Upper lobe of left lung (tissue), 6 donors: ENCODE measurements at regions not wholly inside any gene's neighbourhood (a gene's known extent, or its start where the extent isn't known, plus 50 kb on each side); places are given as distances from the start of the nearest gene placed in this dataset.

Experiments
- ATAC-seq, 2 donors: fragments of 200-7000 bp; cut with Tn5 transposase; one replicate each; pipeline ENCODE4 v1.9.1; 2022; ENCODE audit warnings: mild to moderate bottlenecking in 2 of 2, moderate library complexity in 2 of 2; ENCODE audit not compliant: low FRiP score in 2 of 2
- DNase-seq, 2 donors: peaks; one replicate each; pipeline ENCODE4 v3.0.0-alpha.2; 2019 to 2020
- H3K27ac ChIP-seq, 4 donors: fragments of 200-600 bp; sonication (generic); one replicate each; pipeline ENCODE4 v1.5.1; 2016 to 2019
- H3K27me3 ChIP-seq, 4 donors: fragments of 200-600 bp; sonication (generic); one replicate each; pipeline ENCODE4 v1.5.1; 2017 to 2019
- H3K36me3 ChIP-seq, 4 donors: fragments of 200-600 bp; sonication (generic); one replicate each; pipeline ENCODE4 v1.5.1; 2016 to 2019
- H3K4me1 ChIP-seq, 4 donors: fragments of 200-600 bp; sonication (generic); one replicate each; pipeline ENCODE4 v1.5.1; 2018 to 2019
- H3K4me3 ChIP-seq, 4 donors: fragments of 200-600 bp; sonication (generic); one replicate each; pipeline ENCODE4 v1.5.1; 2017 to 2019; ENCODE audit warnings: mild to moderate bottlenecking in 2 of 4, moderate library complexity in 1 of 4
- H3K9me3 ChIP-seq, 4 donors: fragments of 200-600 bp; sonication (generic); one replicate each; pipeline ENCODE4 v1.5.1; 2018 to 2019
- EP300 ChIP-seq, 4 donors: sonication (generic); formaldehyde crosslinking; IDR thresholded peaks; one replicate each; pipeline ENCODE4 v1.5.1; 2017; ENCODE audit warnings: antibody characterized with exemption in 4 of 4, control low read depth in 2 of 4
- POLR2A ChIP-seq, 4 donors: fragments of 450-650 bp; IDR thresholded peaks; one replicate each; pipeline ENCODE4 v1.5.1; 2016 to 2017; ENCODE audit warnings: antibody characterized with exemption in 4 of 4, mild to moderate bottlenecking in 2 of 4
- POLR2AphosphoS5 ChIP-seq, 2 donors: sonication (generic); formaldehyde crosslinking; IDR thresholded peaks; one replicate each; pipeline ENCODE4 v1.5.1; 2017; ENCODE audit warnings: antibody characterized with exemption in 2 of 2
- WGBS, 2 donors: methylation state at CpG; one replicate each; pipeline ENCODE4 v1.1.5; 2017 to 2018; 5-methylcytosine and 5-hydroxymethylcytosine counted together
- TF ChIP-seq, protein P1 (sequence below), 6 experiments: fragments of 450-650 bp in 4 of 6; fragments of 200-600 bp in 2 of 6; sonication (generic) in 2 of 6; IDR thresholded peaks; one replicate each; pipeline ENCODE4 v1.5.1; 2016 to 2019; ENCODE audit warnings: antibody characterized with exemption in 6 of 6
- donor health status: DM: no; HTN: no; CAD: no; lungs with moderate emphysema.
- donor health status: DM: no; HTN: yes; CAD: no; lungs with severe emphysema.

DNA sequence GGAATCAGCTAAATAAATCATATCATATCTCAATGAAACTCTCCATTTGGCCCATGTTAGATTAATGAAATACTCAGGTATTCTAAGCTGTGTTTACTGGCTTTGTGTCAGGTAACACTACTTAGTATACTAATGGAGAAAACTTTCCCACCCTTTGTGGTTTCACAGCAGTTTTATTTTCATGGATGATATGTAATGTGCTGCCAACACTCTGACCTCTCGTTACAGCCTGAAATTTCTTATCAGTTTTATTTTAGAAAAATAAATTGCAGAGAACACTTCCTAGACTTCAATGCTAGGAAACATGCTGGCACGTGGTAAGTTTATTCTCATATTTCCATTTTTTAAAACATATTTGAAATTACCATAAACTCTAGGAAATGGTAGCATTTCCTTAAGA lies 758.9 kb downstream of the LIG4 start:
- Histone ChIP-seq H3K36me3 (no peaks in the 10 kb centered on the region), H3K27me3 (no peaks in the 10 kb centered on the region), H3K27ac (no peak overlapping the region), H3K9me3 (peaks cover 0 to 10% (median 7%) of the 10 kb centered on the region in 4 donors), H3K4me1 (peaks cover 0 to 5% (median 1%) of the 10 kb centered on the region in 4 donors), H3K4me3 (no peak overlapping the region)
- ATAC-seq (no peak), DNase-seq (no peak)
- WGBS, 2 donors = 33 to 40% methylated on average over 2 of the region's 2 CpGs
- TF ChIP-seq POLR2A (IDR thresholded peaks at IDR 0.05) (no peak), POLR2AphosphoS5 (IDR thresholded peaks at IDR 0.05) (no peak), EP300 (IDR thresholded peaks at IDR 0.05) (no peak)
- TF ChIP-seq, protein P1, sequence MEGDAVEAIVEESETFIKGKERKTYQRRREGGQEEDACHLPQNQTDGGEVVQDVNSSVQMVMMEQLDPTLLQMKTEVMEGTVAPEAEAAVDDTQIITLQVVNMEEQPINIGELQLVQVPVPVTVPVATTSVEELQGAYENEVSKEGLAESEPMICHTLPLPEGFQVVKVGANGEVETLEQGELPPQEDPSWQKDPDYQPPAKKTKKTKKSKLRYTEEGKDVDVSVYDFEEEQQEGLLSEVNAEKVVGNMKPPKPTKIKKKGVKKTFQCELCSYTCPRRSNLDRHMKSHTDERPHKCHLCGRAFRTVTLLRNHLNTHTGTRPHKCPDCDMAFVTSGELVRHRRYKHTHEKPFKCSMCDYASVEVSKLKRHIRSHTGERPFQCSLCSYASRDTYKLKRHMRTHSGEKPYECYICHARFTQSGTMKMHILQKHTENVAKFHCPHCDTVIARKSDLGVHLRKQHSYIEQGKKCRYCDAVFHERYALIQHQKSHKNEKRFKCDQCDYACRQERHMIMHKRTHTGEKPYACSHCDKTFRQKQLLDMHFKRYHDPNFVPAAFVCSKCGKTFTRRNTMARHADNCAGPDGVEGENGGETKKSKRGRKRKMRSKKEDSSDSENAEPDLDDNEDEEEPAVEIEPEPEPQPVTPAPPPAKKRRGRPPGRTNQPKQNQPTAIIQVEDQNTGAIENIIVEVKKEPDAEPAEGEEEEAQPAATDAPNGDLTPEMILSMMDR (IDR thresholded peaks at IDR 0.05) = no peak

DNA sequence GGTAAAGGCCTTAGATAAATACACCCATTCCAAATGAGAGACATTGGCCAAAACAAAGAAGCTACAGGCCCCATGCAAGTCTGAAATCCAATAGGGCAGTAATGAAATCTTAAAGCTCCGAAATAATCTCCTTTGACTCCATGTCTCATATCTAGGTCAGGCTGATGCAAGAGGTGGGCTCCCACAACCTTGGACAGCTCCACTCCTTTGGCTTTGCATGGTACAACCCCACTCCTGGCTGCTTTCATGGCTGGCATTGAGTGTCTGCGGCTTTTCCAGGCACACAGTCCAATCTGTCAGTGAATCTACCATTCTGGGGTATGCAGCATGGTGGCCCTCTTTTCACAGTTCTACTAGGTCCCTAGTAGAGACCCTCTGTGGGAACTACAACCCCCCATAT lies 762.5 kb downstream of the LIG4 start:
- H3K27me3 ChIP-seq = no peaks in the 10 kb centered on the region
- H3K4me3 ChIP-seq = no peak overlapping the region
- H3K9me3 ChIP-seq = peaks cover 0 to 10% (median 7%) of the 10 kb centered on the region in 4 donors
- H3K36me3 ChIP-seq = no peaks in the 10 kb centered on the region
- no peak for TF ChIP-seq POLR2AphosphoS5 (IDR thresholded peaks at IDR 0.05)
- TF ChIP-seq POLR2A (IDR thresholded peaks at IDR 0.05) = no peak
- TF ChIP-seq, protein P1 (IDR thresholded peaks at IDR 0.05) = no peak
- no peak for TF ChIP-seq EP300 (IDR thresholded peaks at IDR 0.05)
- ATAC-seq (no peak), DNase-seq (no peak)
- WGBS, 2 donors = 89 to 96% methylated on average over 2 of the region's 2 CpGs
- peaks cover 0 to 2% (median under 1%) of the 10 kb centered on the region in 4 donors for H3K4me1 ChIP-seq
- H3K27ac ChIP-seq = no peak overlapping the region

DNA sequence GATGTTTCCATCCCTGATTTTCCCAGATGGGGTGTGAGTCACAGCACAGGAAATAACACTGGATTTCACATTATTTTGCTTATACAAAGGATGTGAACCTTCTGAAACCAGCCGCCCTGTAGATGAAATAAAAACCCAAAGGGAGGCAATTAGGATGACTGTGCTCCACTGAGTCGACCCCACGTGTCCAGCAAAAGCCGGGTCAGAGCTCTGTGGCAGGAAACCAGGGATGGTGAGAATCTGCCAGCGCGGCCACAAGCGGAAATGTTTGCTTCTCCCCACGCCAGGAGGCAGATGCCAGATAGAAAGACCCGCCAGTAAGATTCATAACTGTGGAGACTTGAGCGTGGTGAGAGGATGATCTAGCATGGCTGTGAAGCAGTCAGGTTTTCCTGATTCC lies 764.4 kb downstream of the LIG4 start:
- ATAC-seq = peak in 1 of 2 donors; percentile 52
- H3K27me3 ChIP-seq = no peaks in the 10 kb centered on the region
- H3K27ac ChIP-seq = no peak overlapping the region
- TF ChIP-seq POLR2A (IDR thresholded peaks at IDR 0.05) (no peak), POLR2AphosphoS5 (IDR thresholded peaks at IDR 0.05) (no peak), EP300 (IDR thresholded peaks at IDR 0.05) (no peak)
- TF ChIP-seq, protein P1 (IDR thresholded peaks at IDR 0.05) = no peak
- H3K4me1 ChIP-seq = no peaks in the 10 kb centered on the region
- no peak overlapping the region for H3K4me3 ChIP-seq
- no peaks in the 10 kb centered on the region for H3K36me3 ChIP-seq
- peaks cover 0 to 10% (median 7%) of the 10 kb centered on the region in 4 donors for H3K9me3 ChIP-seq
- DNase-seq = peak in 1 of 2 donors; percentile 5
- 53 to 55% methylated on average over 10 of the region's 10 CpGs for WGBS, 2 donors

DNA sequence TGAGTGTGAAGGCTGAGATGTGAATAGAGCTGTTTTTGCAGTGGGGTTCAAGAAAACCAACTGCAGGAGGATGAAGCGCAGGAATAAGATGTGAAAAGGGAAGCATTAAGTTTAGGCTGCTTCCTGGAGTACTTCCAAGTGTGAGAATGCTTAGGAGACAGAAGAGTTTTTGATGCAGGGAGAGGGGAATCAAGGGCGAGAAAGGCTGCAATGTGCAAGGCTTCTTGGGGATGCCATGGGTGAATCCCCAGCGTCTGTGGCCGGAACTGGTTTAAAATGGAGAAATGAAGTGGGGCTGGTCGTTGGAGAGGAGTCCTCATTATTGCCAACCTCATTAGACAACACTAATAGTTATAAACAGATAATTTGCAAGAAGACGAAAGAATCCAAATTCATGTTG lies 764.9 kb downstream of the LIG4 start:
- WGBS, 2 donors = 70 to 74% methylated on average over 6 of the region's 6 CpGs
- no peak for DNase-seq
- Histone ChIP-seq H3K4me3 (no peak overlapping the region), H3K4me1 (no peaks in the 10 kb centered on the region), H3K36me3 (no peaks in the 10 kb centered on the region), H3K9me3 (peaks cover 0 to 10% (median 7%) of the 10 kb centered on the region in 4 donors), H3K27ac (no peak overlapping the region), H3K27me3 (no peaks in the 10 kb centered on the region)
- no peak for TF ChIP-seq POLR2A (IDR thresholded peaks at IDR 0.05)
- TF ChIP-seq POLR2AphosphoS5 (IDR thresholded peaks at IDR 0.05) = no peak
- TF ChIP-seq, protein P1 (IDR thresholded peaks at IDR 0.05) = no peak
- no peak for TF ChIP-seq EP300 (IDR thresholded peaks at IDR 0.05)
- ATAC-seq = no peak

DNA sequence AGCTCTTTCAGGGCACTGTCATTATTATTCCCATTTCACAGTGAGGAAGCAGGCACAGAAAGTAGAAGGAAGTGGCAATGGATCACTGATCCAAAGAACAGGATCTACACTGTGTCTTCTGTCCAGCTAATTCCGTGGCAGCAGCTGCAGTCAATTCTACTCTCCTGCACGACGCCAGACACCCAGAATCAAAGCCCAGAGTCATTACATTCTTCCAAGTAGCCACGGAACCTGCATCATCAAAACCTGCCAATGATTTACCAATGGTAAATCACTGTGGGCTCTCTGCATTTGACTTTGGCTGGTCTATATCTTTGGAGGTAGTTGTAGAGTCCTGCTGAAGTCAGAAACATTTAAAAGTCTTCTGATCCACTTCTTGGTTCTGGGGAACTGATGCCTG lies 767.7 kb downstream of the LIG4 start:
- ATAC-seq = no peak
- H3K27ac ChIP-seq = no peak overlapping the region
- no peaks in the 10 kb centered on the region for H3K36me3 ChIP-seq
- H3K9me3 ChIP-seq = no peaks in the 10 kb centered on the region
- WGBS, 2 donors = 74 to 77% methylated on average over 4 of the region's 4 CpGs
- H3K4me1 ChIP-seq = no peaks in the 10 kb centered on the region
- H3K4me3 ChIP-seq = no peak overlapping the region
- TF ChIP-seq POLR2AphosphoS5 (IDR thresholded peaks at IDR 0.05) (no peak), EP300 (IDR thresholded peaks at IDR 0.05) (no peak), POLR2A (IDR thresholded peaks at IDR 0.05) (no peak)
- TF ChIP-seq, protein P1 (IDR thresholded peaks at IDR 0.05) = no peak
- DNase-seq = no peak
- H3K27me3 ChIP-seq = no peaks in the 10 kb centered on the region
